Naive thymus-derived CD4-positive, alpha-beta T cell (primary cell): ENCODE measurements at regions not wholly inside any gene's neighbourhood (a gene's known extent, or its start where the extent isn't known, plus 50 kb on each side); places are given as distances from the start of the nearest gene placed in this dataset.
A peak's percentile ranks its signal among the peaks of the same experiment; 100 is the strongest.
"Not testable (repeated sequence)": the region's sequence is repeated elsewhere in the genome, so short reads cannot be mapped to it uniquely, and the experiment has no call there.

Experiments used
- ATAC-seq: fragments of 150-1000 bp; cut with Tn5 transposase; 2 replicates; pipeline ENCODE4 v1.10.0; 2021; ENCODE audit warnings: mild to moderate bottlenecking, moderate library complexity
- CTCF ChIA-PET: fragments of 350-600 bp; sonication (Branson Sonifier 250); formaldehyde crosslinking; loops from one replicate; lab custom pipeline; 2021; ENCODE audit warnings: antibody characterized with exemption; lab: Charles Lee
- POLR2A ChIA-PET: fragments of 350-600 bp; sonication (Branson Sonifier 250); formaldehyde crosslinking; loops from one replicate; lab custom pipeline; 2021; ENCODE audit warnings: antibody characterized with exemption, inconsistent platforms; lab: Charles Lee
- DNase-seq, 9 donors: peaks; one replicate each; pipeline versions ENCODE4 v3.0.0 to v3.0.0-alpha.2; 2020 to 2022; ENCODE audit warnings: mixed read lengths in 1 of 9
- H3K27ac ChIP-seq: one replicate; pipeline ENCODE4 v1.7.0; 2013; ENCODE audit warnings: mild to moderate bottlenecking, low read depth, low read length, moderate library complexity
- H3K27me3 ChIP-seq, 2 donors: one replicate each; pipeline ENCODE4 v1.7.0; 2013; ENCODE audit warnings: low read length in 2 of 2, mild to moderate bottlenecking in 2 of 2, moderate library complexity in 2 of 2; ENCODE audit not compliant: control insufficient read depth in 2 of 2, insufficient read depth in 2 of 2
- H3K36me3 ChIP-seq, 3 experiments: 1 replicate in 2 of 3; 2 replicates in 1 of 3; pipeline ENCODE4 v1.7.0; 2013; ENCODE audit warnings: low read length in 3 of 3, mild to moderate bottlenecking in 3 of 3, moderate library complexity in 1 of 3; ENCODE audit not compliant: insufficient read depth in 3 of 3, control insufficient read depth in 2 of 3
- H3K4me1 ChIP-seq, 2 donors: one replicate each; pipeline ENCODE4 v1.7.0; 2013; ENCODE audit warnings: low read length in 2 of 2, mild to moderate bottlenecking in 2 of 2, moderate library complexity in 1 of 2; ENCODE audit not compliant: control insufficient read depth in 2 of 2, insufficient read depth in 2 of 2
- H3K4me3 ChIP-seq: 2 replicates; pipeline ENCODE4 v1.7.0; 2013; ENCODE audit warnings: mild to moderate bottlenecking, low read length
- H3K9me3 ChIP-seq, 3 experiments: 1 replicate in 2 of 3; 2 replicates in 1 of 3; pipeline ENCODE4 v1.7.0; 2013; ENCODE audit warnings: low read length in 3 of 3; ENCODE audit not compliant: control insufficient read depth in 2 of 3
- H3K27ac Mint-ChIP-seq, 9 donors: one replicate each; pipeline ENCODE4 v1.8.0; 2020 to 2022; ENCODE audit warnings: mixed read lengths in 9 of 9, mild to moderate bottlenecking in 8 of 9, moderate library complexity in 5 of 9, inconsistent platforms in 2 of 9
- H3K27me3 Mint-ChIP-seq, 5 donors: one replicate each; pipeline ENCODE4 v1.8.0; 2021 to 2022; ENCODE audit warnings: mixed read lengths in 5 of 5, mild to moderate bottlenecking in 1 of 5
- H3K36me3 Mint-ChIP-seq, 5 donors: one replicate each; pipeline ENCODE4 v1.8.0; 2020 to 2022; ENCODE audit warnings: mixed read lengths in 5 of 5, mild to moderate bottlenecking in 3 of 5, inconsistent platforms in 1 of 5
- H3K4me1 Mint-ChIP-seq, 7 donors: one replicate each; pipeline ENCODE4 v1.8.0; 2020 to 2022; ENCODE audit warnings: mixed read lengths in 7 of 7, mild to moderate bottlenecking in 3 of 7, inconsistent platforms in 1 of 7
- H3K4me3 Mint-ChIP-seq, 10 donors: one replicate each; pipeline ENCODE4 v1.8.0; 2020 to 2022; ENCODE audit warnings: mild to moderate bottlenecking in 10 of 10, mixed read lengths in 10 of 10, moderate library complexity in 6 of 10, inconsistent platforms in 2 of 10
- H3K9me3 Mint-ChIP-seq, 11 donors: one replicate each; pipeline ENCODE4 v1.8.0; 2020 to 2022; ENCODE audit warnings: mixed read lengths in 11 of 11, mild to moderate bottlenecking in 4 of 11, inconsistent platforms in 1 of 11, moderate library complexity in 1 of 11
- intact Hi-C, 2 donors: fragments of 100-400 bp; cut with micrococcal nuclease; formaldehyde crosslinking; loops; one replicate each; pipeline ENCODE4 v1.15.1; 2023

DNA sequence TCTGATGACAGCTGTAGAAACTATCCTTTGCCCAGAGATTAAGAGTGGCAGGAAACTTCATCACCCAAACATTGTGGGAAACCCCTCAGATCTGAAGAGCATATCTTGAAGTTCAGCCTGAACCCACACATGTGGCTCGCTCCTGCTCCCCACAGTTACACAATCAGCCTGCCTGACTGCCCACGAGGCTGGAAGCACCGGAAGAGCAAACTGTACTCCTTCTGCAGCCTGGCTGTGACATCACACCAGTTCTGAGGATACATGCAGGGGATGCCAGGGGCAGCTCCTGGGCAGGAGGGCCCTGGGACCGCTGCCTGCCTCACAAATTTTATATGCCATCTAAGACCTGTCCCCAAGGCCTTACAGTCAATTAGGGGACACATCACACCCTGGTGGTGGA lies 444.4 kb downstream of the BUD13 start:
- peaks cover 0 to 4% (median 0%) of the 10 kb centered on the region in 11 donors for H3K9me3 Mint-ChIP-seq
- H3K4me3 ChIP-seq = no peak overlapping the region
- H3K9me3 ChIP-seq = no peaks in the 10 kb centered on the region
- H3K4me3 Mint-ChIP-seq = no peak overlapping the region
- ChIA-PET POLR2A (no interaction called here), CTCF (no interaction called here)
- no peaks in the 10 kb centered on the region for H3K4me1 ChIP-seq
- H3K27me3 ChIP-seq = no peaks in the 10 kb centered on the region
- H3K4me1 Mint-ChIP-seq = no peaks in the 10 kb centered on the region
- intact Hi-C loops = no loop called here
- no peak overlapping the region for H3K27ac Mint-ChIP-seq
- no peaks in the 10 kb centered on the region for H3K36me3 Mint-ChIP-seq
- no peaks in the 10 kb centered on the region for H3K36me3 ChIP-seq
- H3K27ac ChIP-seq = no peak overlapping the region
- DNase-seq (no peak), ATAC-seq (no peak)
- peaks cover 0 to 28% (median 13%) of the 10 kb centered on the region in 5 donors for H3K27me3 Mint-ChIP-seq

DNA sequence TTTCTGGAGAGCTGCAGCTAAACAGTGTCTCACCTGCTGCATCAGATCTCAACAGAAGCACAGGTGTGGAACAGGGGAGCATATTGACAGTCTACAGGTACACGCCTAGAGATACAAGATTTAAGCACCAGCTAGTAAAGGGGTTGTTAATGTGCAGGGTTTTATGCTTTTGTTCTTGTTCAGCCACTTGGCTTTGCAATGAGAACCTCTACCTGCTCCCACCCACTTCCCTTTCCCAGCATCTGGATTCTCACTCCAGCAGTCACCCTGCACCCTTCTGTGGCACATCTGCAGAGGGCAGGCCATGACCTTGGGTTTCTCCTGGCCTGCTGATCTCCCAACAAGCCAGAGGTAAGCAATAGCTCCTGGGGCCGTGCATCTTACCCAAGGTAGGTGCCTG lies 446.6 kb downstream of the BUD13 start:
- Mint-ChIP-seq H3K27ac (no peak overlapping the region), H3K36me3 (no peaks in the 10 kb centered on the region), H3K4me3 (no peak overlapping the region), H3K4me1 (no peaks in the 10 kb centered on the region), H3K27me3 (peaks cover 0 to 24% (median 13%) of the 10 kb centered on the region in 5 donors), H3K9me3 (peaks cover 0 to 4% (median under 1%) of the 10 kb centered on the region in 11 donors)
- H3K9me3 ChIP-seq = no peaks in the 10 kb centered on the region
- H3K4me1 ChIP-seq = no peaks in the 10 kb centered on the region
- H3K4me3 ChIP-seq = no peak overlapping the region
- H3K36me3 ChIP-seq = no peaks in the 10 kb centered on the region
- ATAC-seq = no peak
- H3K27ac ChIP-seq = no peak overlapping the region
- H3K27me3 ChIP-seq = no peaks in the 10 kb centered on the region
- ChIA-PET CTCF (no interaction called here), POLR2A (no interaction called here)
- DNase-seq = no peak
- intact Hi-C loops = no loop called here

DNA sequence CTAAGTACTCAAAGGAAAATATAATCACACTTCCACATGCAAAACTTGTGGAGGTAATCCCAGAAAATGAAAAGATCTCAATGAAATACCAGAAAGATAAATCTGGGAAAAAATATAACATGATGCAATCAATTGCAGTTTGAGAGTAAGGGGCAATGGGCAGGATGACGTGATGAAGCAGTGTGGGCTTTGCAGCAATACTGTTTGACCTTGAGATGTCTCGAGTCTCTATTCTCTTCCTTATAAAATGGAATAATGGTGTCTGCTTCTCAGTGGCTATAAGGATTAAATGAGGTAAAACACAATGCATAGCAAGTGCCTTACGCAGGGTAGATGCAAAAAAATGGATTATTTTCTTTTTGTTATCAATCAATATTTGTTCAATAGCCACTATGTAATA lies 447.5 kb downstream of the BUD13 start:
- Mint-ChIP-seq H3K4me1 (no peaks in the 10 kb centered on the region), H3K27ac (no peak overlapping the region), H3K36me3 (no peaks in the 10 kb centered on the region), H3K9me3 (peaks cover 0 to 11% (median 2%) of the 10 kb centered on the region in 11 donors), H3K27me3 (peaks cover 0 to 24% (median 13%) of the 10 kb centered on the region in 5 donors), H3K4me3 (no peak overlapping the region)
- DNase-seq (no peak), ATAC-seq (no peak)
- Histone ChIP-seq H3K4me3 (no peak overlapping the region), H3K9me3 (no peaks in the 10 kb centered on the region), H3K4me1 (no peaks in the 10 kb centered on the region), H3K27ac (no peak overlapping the region), H3K27me3 (no peaks in the 10 kb centered on the region), H3K36me3 (no peaks in the 10 kb centered on the region)
- ChIA-PET CTCF (no interaction called here), POLR2A (no interaction called here)
- intact Hi-C loops = no loop called here

DNA sequence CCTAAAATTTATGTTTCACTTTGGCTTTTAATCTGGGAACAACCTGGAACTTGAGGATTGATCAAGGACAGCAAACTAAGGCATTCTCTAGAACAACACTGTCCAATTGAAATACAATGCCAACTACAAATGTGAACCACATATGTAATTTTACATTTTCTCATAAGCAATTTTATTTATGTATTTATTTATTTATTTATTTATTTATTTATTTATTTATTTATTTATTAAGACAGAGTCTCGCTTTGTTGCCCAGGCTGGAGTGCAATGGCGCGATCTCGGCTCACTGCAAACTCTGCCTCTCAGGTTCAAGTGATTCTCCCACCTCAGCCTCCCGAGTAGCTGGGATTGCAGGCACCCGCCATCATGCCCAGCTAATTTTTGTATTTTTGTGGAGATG lies 448.7 kb downstream of the BUD13 start:
- H3K4me3 Mint-ChIP-seq, H3K36me3 ChIP-seq, H3K36me3 Mint-ChIP-seq, H3K27ac Mint-ChIP-seq, H3K9me3 ChIP-seq, intact Hi-C loops, H3K4me1 Mint-ChIP-seq, H3K27me3 ChIP-seq, CTCF ChIA-PET, POLR2A ChIA-PET, H3K4me3 ChIP-seq, DNase-seq, ATAC-seq, H3K27ac ChIP-seq, H3K4me1 ChIP-seq: not testable (repeated sequence)
- peaks cover 0 to 15% (median 2%) of the 10 kb centered on the region in 11 donors for H3K9me3 Mint-ChIP-seq
- H3K27me3 Mint-ChIP-seq = peaks cover 0 to 18% (median 13%) of the 10 kb centered on the region in 5 donors

DNA sequence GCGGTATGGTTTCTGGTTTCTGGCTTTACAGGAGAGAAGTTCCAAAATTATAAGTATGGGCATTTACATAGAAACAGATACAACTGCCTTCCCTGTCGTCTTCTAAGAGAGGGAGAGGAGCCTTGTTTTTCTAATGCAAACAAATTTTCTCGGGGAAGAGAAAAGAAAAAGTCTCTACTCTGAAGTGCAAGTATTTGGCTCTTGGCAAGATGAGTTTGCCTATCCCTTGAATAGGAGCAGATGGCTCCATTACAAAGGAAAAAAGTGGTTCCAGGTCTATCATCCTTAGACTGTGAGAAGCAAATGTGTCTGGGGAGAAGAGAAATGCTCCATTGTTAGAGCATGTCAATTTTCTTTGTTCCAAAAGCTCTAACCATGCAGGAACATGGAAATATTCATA lies 455.6 kb downstream of the BUD13 start:
- no peak overlapping the region for H3K27ac ChIP-seq
- CTCF ChIA-PET = no interaction called here
- intact Hi-C loops = no loop called here
- H3K4me3 Mint-ChIP-seq = no peak overlapping the region
- H3K36me3 Mint-ChIP-seq = no peaks in the 10 kb centered on the region
- DNase-seq (no peak), ATAC-seq (no peak)
- H3K27me3 Mint-ChIP-seq = peaks cover 11 to 38% (median 26%) of the 10 kb centered on the region in 5 donors
- POLR2A ChIA-PET = no interaction called here
- H3K9me3 Mint-ChIP-seq = peaks cover 0 to 25% (median 3%) of the 10 kb centered on the region in 11 donors
- H3K27ac Mint-ChIP-seq = no peak overlapping the region
- peaks cover 0 to 6% (median 0%) of the 10 kb centered on the region in 7 donors for H3K4me1 Mint-ChIP-seq
- no peaks in the 10 kb centered on the region for H3K4me1 ChIP-seq
- H3K27me3 ChIP-seq = no peaks in the 10 kb centered on the region
- H3K36me3 ChIP-seq = no peaks in the 10 kb centered on the region
- H3K9me3 ChIP-seq = no peaks in the 10 kb centered on the region
- H3K4me3 ChIP-seq = no peak overlapping the region

DNA sequence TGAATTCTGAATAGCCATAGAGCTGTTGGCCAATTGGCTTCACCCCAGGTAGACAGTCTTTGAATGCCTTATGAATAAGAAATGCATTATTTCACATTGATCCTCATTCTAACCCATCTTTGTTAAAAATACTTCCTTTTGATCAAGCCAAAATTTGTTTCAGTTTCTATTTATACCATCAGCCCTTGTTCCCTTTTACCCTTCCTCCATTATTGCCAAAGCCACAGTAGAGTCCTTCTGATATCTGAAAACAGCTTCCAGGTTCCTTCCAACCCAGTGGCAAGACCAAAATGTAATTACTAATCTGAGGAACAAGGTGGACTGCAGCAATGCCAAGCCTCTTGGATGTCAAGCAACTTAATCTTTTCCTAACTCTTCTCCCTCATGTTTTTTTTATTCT lies 458.8 kb downstream of the BUD13 start:
- H3K36me3 Mint-ChIP-seq = no peaks in the 10 kb centered on the region
- H3K27me3 Mint-ChIP-seq = peaks cover 11 to 58% (median 30%) of the 10 kb centered on the region in 5 donors
- POLR2A ChIA-PET = no interaction called here
- no peaks in the 10 kb centered on the region for H3K9me3 ChIP-seq
- H3K4me3 ChIP-seq = no peak overlapping the region
- H3K27me3 ChIP-seq = no peaks in the 10 kb centered on the region
- no peak overlapping the region for H3K27ac ChIP-seq
- CTCF ChIA-PET = no interaction called here
- H3K4me1 ChIP-seq = no peaks in the 10 kb centered on the region
- H3K4me1 Mint-ChIP-seq = peaks cover 0 to 6% (median 0%) of the 10 kb centered on the region in 7 donors
- H3K27ac Mint-ChIP-seq = no peak overlapping the region
- intact Hi-C loops = no loop called here
- DNase-seq (no peak), ATAC-seq (no peak)
- peaks cover 0 to 14% (median 4%) of the 10 kb centered on the region in 11 donors for H3K9me3 Mint-ChIP-seq
- H3K36me3 ChIP-seq = no peaks in the 10 kb centered on the region
- H3K4me3 Mint-ChIP-seq = no peak overlapping the region

DNA sequence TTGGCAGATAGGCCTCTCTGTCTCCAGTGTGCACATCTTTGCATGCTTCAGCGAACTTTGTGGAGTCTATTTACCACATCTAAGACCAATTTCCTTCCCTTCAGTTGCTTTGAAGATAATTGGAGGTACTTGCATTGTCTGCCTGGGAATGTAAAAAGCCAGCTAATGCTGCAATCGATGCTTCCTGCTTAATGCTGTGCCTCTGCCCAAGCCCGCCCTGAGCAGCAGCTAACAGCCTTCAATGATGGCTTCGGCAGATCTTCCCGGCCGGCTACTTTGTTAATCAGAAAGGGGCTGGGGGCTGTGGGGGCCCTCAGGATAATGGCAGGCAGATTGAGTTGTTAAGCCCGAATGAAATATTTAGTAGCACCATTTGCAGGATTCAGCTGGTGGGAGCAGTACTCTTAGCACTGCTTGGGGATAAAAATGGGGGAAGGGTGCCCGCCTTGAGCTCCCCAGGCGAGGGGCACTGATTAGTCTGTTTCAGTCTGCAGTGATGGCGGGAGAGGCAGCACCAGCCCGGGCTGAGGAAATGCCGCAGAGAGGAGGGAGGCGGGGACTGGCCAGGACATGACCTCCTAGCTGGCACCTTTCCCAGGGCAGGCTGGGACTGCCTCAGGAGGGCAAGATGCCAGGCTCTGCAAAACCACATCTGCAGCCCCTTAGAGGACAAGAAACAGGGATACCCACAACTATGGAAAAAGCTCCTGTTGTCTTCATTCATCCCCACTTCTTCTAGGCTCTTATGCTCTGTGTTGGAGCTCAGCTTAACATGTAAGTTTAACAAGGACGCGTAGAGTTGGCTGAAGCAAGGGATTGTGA lies 460.0 kb downstream of the BUD13 start:
- H3K9me3 ChIP-seq = no peaks in the 10 kb centered on the region
- H3K27ac Mint-ChIP-seq = no peak overlapping the region
- ChIA-PET POLR2A (no interaction called here), CTCF (no interaction called here)
- intact Hi-C loops = no loop called here
- peaks cover 0 to 6% (median 0%) of the 10 kb centered on the region in 7 donors for H3K4me1 Mint-ChIP-seq
- peaks cover 0 to 14% (median 4%) of the 10 kb centered on the region in 11 donors for H3K9me3 Mint-ChIP-seq
- DNase-seq (no peak), ATAC-seq (peak; percentile 46)
- H3K27me3 ChIP-seq = no peaks in the 10 kb centered on the region
- no peaks in the 10 kb centered on the region for H3K36me3 ChIP-seq
- no peak overlapping the region for H3K27ac ChIP-seq
- peaks cover 11 to 53% (median 30%) of the 10 kb centered on the region in 5 donors for H3K27me3 Mint-ChIP-seq
- H3K4me1 ChIP-seq = no peaks in the 10 kb centered on the region
- H3K4me3 Mint-ChIP-seq = no peak overlapping the region
- no peak overlapping the region for H3K4me3 ChIP-seq
- no peaks in the 10 kb centered on the region for H3K36me3 Mint-ChIP-seq
